Neural progenitor cell (in vitro differentiated cells): ENCODE measurements at regions not wholly inside any gene's neighbourhood (a gene's known extent, or its start where the extent isn't known, plus 50 kb on each side); places are given as distances from the start of the nearest gene placed in this dataset.

Experiments
- EZH2 ChIP-seq: fragments of 200-600 bp; sonication (generic); IDR thresholded peaks from 2 replicates; pipeline ENCODE4 v1.6.1; 2017; ENCODE audit warnings: antibody characterized with exemption, mild to moderate bottlenecking, moderate library complexity
- EZH2phosphoT487 ChIP-seq: fragments of 200-600 bp; sonication (generic); IDR thresholded peaks from 2 replicates; pipeline ENCODE4 v1.6.1; 2017; ENCODE audit warnings: antibody characterized with exemption
- TF ChIP-seq, protein P1 (sequence below): fragments of 200-600 bp; sonication (generic); IDR thresholded peaks from 2 replicates; pipeline ENCODE4 v1.5.1; 2017; ENCODE audit warnings: antibody characterized with exemption, mild to moderate bottlenecking

GRCh38 chr17:71592431-71592830 is 528.4 kb upstream of the SOX9 start:
- TF ChIP-seq EZH2phosphoT487: no peak
- no peak for TF ChIP-seq EZH2
- TF ChIP-seq, protein P1, sequence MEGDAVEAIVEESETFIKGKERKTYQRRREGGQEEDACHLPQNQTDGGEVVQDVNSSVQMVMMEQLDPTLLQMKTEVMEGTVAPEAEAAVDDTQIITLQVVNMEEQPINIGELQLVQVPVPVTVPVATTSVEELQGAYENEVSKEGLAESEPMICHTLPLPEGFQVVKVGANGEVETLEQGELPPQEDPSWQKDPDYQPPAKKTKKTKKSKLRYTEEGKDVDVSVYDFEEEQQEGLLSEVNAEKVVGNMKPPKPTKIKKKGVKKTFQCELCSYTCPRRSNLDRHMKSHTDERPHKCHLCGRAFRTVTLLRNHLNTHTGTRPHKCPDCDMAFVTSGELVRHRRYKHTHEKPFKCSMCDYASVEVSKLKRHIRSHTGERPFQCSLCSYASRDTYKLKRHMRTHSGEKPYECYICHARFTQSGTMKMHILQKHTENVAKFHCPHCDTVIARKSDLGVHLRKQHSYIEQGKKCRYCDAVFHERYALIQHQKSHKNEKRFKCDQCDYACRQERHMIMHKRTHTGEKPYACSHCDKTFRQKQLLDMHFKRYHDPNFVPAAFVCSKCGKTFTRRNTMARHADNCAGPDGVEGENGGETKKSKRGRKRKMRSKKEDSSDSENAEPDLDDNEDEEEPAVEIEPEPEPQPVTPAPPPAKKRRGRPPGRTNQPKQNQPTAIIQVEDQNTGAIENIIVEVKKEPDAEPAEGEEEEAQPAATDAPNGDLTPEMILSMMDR: no peak
